Inferior parietal cortex (tissue), 1 donor: ENCODE measurements at regions not wholly inside any gene's neighbourhood (a gene's known extent, or its start where the extent isn't known, plus 50 kb on each side); places are given as distances from the start of the nearest gene placed in this dataset.
"Not testable (repeated sequence)": the region's sequence is repeated elsewhere in the genome, so short reads cannot be mapped to it uniquely, and the experiment has no call there.

Experiments used
- DNase-seq: peaks from one replicate; pipeline ENCODE4 v3.0.0-alpha.2; 2016; ENCODE audit errors: extremely low spot score

GRCh38 chr7:17557251-17557671, 258.8 kb downstream of the AHR start:
- no peak for DNase-seq

DNA sequence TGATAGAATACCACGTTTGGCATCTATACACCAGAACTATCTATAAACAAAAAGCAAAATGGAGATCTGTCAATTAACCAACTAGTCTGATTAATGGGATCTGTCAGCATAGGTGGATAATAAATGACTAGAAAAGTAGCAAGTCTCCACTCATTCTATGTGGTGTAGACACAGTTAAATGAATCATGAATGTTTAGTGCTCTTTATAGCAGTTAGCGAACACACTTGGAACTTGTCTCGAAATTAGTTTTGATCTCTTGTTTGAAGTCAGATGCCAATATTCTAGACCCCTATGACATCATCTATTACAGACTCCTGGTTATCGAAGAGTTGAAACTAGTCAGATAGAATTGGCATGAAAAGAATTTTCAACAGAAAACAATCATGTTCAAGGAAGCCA, 259.7 kb downstream of the AHR start:
- DNase-seq, result no peak

DNA sequence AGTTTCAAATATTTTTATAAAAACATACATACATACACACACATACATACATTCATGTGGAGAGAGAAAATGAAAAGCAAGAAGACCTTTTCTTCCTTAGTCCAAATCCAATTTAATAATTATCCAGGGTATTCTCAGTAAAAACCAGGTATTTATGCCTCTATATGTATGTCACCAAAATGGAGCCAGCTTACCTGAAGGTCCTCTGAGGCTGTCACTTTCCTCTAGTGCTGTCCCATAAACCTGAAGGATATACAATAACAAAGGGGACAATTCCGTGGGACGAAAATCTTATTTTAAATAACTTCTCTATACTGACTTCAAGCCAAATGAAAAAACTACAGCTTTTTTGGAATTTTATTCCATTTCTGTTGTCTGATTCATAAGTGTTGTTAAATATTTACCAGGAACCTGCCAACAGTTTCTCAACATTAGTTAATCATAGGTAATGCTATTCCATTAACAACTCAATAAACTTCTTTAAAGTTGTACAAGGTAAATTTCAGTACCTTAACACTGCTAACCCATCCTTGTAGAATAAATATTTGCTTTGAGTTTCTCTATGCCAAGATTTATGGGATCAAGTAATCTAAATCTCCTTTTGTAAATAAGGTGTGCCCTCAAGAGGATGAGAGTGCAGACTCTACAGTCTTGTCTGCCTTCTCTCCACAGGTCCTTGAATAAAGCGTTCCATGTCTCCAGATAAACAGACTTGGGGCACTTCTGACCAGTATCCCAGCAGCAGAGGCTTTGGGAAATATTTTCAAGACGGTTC, 260.3 kb downstream of the AHR start:
- no peak for DNase-seq

- DNase-seq, result no peak
These were observed 260.9 kb downstream of the AHR start for GRCh38 chr7:17559388-17559787.

DNA sequence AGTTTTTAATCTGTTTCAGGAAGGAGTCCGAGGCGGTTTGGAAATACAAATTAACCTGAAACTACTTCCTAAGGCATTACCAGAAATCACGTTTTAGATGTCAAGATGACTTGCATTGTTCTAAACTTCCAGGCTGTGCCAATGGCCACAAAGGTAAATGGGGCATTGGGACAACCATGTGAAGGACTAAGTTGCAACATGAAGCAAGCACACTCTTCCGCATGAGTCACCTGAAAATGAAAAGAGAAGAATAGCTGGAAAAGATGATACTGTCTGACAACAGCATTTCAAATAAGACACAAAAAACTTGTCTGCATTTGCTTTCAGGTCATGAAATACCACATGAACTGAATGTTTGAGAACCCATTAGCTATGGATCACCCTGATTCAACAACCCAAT, 262.1 kb downstream of the AHR start:
- no peak for DNase-seq

GRCh38 chr7:17560966-17561365, 262.5 kb downstream of the AHR start:
- no peak for DNase-seq

DNA sequence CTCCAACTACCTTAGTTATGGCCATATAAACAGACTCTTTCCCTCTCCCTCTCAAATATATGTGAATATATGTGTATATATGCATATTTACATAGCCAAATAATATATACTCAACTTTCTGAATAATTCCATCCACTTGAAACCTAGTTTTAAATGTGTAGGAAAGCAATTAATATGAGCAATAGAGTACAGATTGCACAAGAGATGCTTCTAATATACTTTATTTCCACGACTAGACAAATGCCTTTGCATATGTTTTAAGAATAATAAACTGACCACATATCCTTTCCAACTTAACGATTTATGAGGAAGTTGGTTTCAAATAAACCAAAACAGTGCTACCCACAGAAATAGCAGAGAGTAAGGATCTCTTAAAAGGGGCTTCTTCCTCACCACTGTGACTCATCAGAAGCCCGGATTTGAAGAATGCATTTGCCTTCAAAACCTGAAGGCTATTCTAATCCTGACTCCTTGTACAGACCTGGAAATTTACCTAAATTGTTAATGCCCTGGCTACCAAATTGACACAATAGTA, 266.3 kb downstream of the AHR start:
- DNase-seq, result no peak

- DNase-seq, result peak; percentile 23
These were observed 281.7 kb downstream of the AHR start for GRCh38 chr7:17580141-17580540.

- DNase-seq, result no peak
These were observed 282.4 kb downstream of the AHR start for GRCh38 chr7:17580856-17581255.

- no peak for DNase-seq
These were observed 282.8 kb downstream of the AHR start for GRCh38 chr7:17581301-17581700.

DNA sequence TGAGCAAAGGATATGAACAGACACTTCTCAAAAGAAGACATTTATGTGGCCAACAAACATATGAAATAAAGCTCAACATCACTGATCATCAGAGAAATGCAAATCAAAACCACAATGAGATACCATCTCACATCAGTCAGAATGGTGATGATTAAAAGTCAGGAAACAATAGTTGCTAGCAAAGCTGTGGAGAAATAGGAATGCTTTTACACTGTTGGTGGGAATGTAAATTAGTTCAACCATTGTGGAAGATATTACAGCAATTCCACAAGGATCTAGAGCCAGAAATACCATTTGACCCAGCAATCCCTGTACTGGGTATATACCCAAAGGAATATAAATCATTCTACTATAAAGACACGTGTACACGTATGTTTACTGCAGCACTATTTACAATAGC, 284.2 kb downstream of the AHR start:
- not testable (repeated sequence) for DNase-seq

DNA sequence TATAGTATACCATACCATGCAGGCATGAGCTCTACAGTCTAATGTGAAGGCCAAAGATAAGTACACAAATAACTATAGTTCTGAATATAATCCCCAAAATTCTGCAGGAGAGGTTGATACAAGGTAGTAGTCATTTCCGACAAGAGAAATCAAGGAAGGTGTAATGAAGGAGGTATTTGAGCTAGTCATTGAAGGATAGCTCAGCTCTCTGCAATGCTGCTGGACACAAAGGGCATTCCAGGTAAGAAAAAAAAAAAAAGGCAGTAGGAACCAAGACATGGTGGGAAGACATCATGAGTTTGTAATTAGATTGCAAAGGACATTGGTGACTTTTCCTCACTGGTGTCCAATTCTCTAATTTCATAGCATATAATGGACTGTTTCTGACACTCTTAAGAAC, 285.3 kb downstream of the AHR start:
- DNase-seq, result no peak

- DNase-seq, result no peak
These were observed 286.4 kb downstream of the AHR start for GRCh38 chr7:17584822-17585221.

GRCh38 chr7:17586711-17587110, 288.3 kb downstream of the AHR start:
- DNase-seq, result no peak

DNA sequence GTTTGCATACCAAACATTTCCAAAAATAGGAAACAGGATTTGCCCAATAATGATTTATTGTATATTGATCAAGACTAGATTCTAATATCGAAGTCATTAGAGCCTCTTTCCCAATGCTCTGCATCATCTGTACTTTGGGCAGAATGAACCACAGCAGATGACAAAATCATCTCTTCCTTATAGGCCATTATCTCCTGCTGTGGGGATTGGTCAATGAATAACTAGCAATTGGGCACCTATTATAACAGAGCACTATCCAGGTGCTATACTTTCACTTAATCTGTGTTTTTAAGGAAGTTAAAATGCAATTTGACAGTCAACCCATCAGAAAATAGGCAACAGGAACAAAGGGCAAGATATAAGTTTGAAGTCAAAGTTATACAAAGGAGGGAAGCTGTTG, 290.3 kb downstream of the AHR start:
- no peak for DNase-seq

DNA sequence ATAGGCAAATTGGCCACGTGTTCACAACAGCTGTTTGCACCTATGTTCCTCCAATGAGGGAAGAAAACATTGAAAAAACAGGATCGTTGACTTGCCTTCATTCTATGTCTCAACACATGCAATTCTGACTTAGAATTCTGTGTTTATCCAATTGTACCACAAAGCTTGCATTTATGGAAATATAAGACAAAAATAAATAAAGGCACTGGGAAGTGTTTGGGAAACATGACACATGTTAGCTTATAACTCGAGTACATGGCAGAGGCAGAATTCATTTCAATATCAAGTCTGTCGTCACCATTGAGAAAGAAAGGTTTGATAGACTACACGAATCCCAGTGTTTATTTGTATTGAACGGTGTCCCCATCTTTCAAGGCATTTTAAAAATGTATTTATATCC, 291.2 kb downstream of the AHR start:
- no peak for DNase-seq

GRCh38 chr7:17590221-17590620, 291.8 kb downstream of the AHR start:
- no peak for DNase-seq

- DNase-seq, result no peak
These were observed 295.5 kb downstream of the AHR start for GRCh38 chr7:17593819-17594419.

DNA sequence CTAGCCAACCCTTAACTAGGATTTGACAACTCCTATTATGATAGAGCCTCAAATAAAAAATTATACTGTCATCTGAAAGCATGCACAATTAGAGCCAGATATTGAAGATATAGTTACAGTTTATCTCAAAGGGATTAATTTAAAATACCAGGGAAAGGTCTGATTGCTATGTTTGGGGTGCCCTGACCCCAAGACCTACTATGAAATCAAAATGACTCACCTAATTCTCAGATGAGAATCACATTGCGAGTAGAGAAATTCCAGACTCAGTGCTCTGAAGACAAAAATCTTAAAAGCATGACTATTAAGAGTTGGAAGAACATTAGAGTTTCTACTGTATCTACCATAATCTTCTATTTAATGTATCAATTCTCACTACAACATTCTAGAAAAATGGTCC, 297.1 kb downstream of the AHR start:
- DNase-seq, result no peak

DNA sequence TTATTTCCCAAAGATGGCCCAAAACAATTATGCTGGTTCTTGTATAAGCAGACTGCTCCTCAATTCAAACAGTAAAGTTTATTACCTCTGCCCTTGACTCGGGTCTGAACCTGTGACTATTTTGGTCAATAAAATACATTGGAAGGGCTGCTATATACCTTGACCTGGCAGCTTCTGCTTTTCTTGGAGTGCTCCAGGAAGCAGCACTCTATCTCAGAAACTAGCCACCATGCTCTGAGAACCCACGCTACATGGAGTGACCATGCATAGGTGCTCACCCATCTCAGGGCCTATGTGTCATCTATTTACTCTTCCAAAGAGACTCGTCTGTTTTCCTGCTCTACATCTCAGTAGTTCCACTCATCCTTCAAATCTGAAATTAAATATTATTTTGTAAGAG, 299.9 kb downstream of the AHR start:
- DNase-seq, result no peak

GRCh38 chr7:17598846-17599245, 300.4 kb downstream of the AHR start:
- DNase-seq, result no peak

DNA sequence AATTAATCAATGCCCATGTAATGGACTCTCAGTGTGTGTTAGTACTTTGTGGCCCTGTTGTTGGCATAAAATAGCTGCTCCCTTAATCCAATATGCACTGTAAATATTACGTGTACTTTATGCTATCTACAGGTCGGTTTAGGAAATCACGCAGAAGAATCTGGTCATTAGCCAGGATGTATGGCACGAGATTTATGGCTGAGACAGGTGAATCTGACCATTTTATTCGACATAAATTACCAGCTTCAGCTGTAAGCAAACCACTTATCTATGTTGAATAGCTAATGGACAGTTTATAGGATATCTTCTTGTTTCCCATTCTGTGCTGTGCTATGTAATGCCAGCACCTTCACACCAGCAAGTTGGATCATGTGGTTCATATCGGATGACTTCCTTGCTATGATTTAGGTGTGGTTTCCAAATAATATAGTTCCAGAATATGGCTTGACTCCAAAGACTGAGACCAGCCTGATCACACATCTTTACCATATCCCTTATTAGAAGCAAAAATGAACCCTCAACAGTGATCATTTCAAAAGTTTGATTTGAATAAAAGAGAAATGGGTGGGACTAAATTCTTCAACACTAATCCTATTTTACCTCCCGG, 301.4 kb downstream of the AHR start:
- no peak for DNase-seq

DNA sequence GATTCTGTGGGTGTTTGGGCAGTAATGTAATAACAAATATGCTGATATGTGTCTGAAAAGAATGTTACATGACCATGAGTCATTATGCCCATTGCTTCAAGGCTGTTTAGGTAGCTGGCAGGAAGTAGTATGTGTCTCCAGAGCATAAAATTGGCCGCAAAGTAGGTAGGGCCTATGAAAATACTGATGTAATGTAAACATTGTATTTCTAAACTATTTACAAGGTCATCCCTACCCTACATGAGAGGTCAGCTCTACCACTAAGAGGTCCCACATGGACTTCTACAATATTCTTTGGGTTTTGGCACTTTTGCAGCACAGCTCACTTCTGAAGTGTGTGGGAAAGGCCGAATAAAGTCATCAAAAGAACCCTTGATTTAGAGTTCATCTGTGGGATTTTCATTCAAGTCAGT, 301.9 kb downstream of the AHR start:
- no peak for DNase-seq
